ENCODE measurements at regions not wholly inside any gene's neighbourhood (a gene's known extent, or its start where the extent isn't known, plus 50 kb on each side); places are given as distances from the start of the nearest gene placed in this dataset.
A peak's percentile ranks its signal among the peaks of the same experiment; 100 is the strongest.

GRCh38 chr1:57968321-57968720 is 544.5 kb upstream of the DAB1 start (continued):
- TF ChIP-seq SNAI2 (CRISPR knock-in tag; IDR thresholded peaks at IDR 0.05), result no peak
- no peak for TF ChIP-seq OSR1 (CRISPR knock-in tag; IDR thresholded peaks at IDR 0.05)

DNA sequence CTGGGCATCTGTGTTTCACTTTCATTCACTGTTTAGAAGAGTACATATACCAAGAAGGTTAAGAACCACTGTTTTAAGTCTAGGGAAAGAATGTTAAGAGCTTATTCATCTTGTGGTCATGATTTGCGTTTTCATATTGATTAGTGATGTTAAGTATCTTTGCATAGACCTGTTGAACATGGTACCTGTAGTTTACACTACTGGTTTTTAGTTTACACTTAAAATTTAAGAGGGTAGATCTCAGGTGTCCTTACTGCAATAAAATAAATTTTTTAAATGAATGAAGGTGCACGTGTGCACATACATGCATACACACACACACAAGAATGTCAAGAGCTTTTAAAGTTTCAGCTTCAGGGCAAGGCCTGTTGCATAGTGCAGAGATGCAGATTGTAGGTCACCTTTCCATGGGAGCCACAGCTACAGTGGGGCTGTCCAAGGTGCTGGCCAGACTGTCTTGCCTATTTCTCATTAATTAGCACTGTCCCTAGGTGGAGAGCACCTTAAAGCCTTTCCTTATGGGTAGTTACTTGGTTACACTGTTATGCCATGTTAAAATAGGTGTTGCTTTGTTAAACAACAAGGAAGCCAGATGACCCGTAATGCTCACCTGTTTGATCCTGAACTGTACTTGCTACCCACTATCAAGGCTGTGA is 543.0 kb upstream of the DAB1 start:
- ATAC-seq, result peak; percentile 77
- TF ChIP-seq PATZ1 (CRISPR knock-in tag; IDR thresholded peaks at IDR 0.05; ENCODE audit: borderline replicate concordance) (no peak), ZFP3 (CRISPR knock-in tag; IDR thresholded peaks at IDR 0.05) (0 out of 2 replicates have a peak, but pooled peaks have one; percentile 19), CSDC2 (CRISPR knock-in tag; IDR thresholded peaks at IDR 0.05) (peak; percentile 88; the same call in 1 of the 2 replicates)

DNA sequence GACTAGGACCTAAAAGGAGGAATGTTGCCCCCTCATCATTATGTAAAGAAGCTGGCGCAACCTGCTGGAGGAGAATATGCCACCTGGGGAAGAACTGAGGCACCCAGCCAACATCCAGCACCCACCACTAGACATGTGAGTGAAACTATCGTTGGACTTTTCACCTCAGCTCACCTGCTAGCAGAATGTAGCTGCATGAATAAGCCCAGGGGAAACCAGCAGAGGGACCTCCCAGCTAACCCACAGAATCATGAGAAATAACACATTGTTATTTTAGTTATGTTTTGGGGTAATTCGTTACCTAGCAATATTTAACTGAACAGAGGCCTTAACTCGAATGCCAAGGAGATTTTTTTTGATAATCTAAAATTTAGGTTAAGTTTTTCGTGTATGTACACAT is 542.5 kb upstream of the DAB1 start:
- no peak for ATAC-seq
- no peak for TF ChIP-seq TCF4 (CRISPR knock-in tag; IDR thresholded peaks at IDR 0.05; ENCODE audit: borderline replicate concordance)
- TF ChIP-seq ZFP30 (CRISPR knock-in tag; IDR thresholded peaks at IDR 0.05), result no peak
- no peak for TF ChIP-seq CSDC2 (CRISPR knock-in tag; IDR thresholded peaks at IDR 0.05)
- no peak for TF ChIP-seq CSRNP3 (CRISPR knock-in tag; IDR thresholded peaks at IDR 0.05)
- no peak for TF ChIP-seq ZNF8 (CRISPR knock-in tag; IDR thresholded peaks at IDR 0.05)
- TF ChIP-seq RARB (CRISPR knock-in tag; IDR thresholded peaks at IDR 0.05), result no peak
- TF ChIP-seq, protein P1, sequence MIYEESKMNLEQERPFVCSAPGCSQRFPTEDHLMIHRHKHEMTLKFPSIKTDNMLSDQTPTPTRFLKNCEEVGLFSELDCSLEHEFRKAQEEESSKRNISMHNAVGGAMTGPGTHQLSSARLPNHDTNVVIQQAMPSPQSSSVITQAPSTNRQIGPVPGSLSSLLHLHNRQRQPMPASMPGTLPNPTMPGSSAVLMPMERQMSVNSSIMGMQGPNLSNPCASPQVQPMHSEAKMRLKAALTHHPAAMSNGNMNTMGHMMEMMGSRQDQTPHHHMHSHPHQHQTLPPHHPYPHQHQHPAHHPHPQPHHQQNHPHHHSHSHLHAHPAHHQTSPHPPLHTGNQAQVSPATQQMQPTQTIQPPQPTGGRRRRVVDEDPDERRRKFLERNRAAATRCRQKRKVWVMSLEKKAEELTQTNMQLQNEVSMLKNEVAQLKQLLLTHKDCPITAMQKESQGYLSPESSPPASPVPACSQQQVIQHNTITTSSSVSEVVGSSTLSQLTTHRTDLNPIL (CRISPR knock-in tag; IDR thresholded peaks at IDR 0.05; ENCODE audit: low read depth), result no peak
- TF ChIP-seq BACH2 (CRISPR knock-in tag; IDR thresholded peaks at IDR 0.05; ENCODE audit: borderline replicate concordance), result no peak
- no peak for TF ChIP-seq ZC3H10 (CRISPR knock-in tag; IDR thresholded peaks at IDR 0.05)
- no peak for TF ChIP-seq GLIS3 (CRISPR knock-in tag; IDR thresholded peaks at IDR 0.05)
- no peak for TF ChIP-seq ISL1 (CRISPR knock-in tag; IDR thresholded peaks at IDR 0.05)
- TF ChIP-seq PPARA (CRISPR knock-in tag; IDR thresholded peaks at IDR 0.05; ENCODE audit: borderline replicate concordance), result no peak
- TF ChIP-seq ARNTL (CRISPR knock-in tag; IDR thresholded peaks at IDR 0.05; ENCODE audit: borderline replicate concordance, low read depth), result no peak
- TF ChIP-seq, protein P2, sequence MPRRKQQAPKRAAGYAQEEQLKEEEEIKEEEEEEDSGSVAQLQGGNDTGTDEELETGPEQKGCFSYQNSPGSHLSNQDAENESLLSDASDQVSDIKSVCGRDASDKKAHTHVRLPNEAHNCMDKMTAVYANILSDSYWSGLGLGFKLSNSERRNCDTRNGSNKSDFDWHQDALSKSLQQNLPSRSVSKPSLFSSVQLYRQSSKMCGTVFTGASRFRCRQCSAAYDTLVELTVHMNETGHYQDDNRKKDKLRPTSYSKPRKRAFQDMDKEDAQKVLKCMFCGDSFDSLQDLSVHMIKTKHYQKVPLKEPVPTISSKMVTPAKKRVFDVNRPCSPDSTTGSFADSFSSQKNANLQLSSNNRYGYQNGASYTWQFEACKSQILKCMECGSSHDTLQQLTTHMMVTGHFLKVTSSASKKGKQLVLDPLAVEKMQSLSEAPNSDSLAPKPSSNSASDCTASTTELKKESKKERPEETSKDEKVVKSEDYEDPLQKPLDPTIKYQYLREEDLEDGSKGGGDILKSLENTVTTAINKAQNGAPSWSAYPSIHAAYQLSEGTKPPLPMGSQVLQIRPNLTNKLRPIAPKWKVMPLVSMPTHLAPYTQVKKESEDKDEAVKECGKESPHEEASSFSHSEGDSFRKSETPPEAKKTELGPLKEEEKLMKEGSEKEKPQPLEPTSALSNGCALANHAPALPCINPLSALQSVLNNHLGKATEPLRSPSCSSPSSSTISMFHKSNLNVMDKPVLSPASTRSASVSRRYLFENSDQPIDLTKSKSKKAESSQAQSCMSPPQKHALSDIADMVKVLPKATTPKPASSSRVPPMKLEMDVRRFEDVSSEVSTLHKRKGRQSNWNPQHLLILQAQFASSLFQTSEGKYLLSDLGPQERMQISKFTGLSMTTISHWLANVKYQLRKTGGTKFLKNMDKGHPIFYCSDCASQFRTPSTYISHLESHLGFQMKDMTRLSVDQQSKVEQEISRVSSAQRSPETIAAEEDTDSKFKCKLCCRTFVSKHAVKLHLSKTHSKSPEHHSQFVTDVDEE (CRISPR knock-in tag; IDR thresholded peaks at IDR 0.05), result no peak
- TF ChIP-seq OSR1 (CRISPR knock-in tag; IDR thresholded peaks at IDR 0.05), result no peak
- TF ChIP-seq ZNF70 (CRISPR knock-in tag; IDR thresholded peaks at IDR 0.05), result no peak
- no peak for TF ChIP-seq SNAI2 (CRISPR knock-in tag; IDR thresholded peaks at IDR 0.05)
- no peak for TF ChIP-seq ESRRG (CRISPR knock-in tag; IDR thresholded peaks at IDR 0.05)
- TF ChIP-seq TOX (CRISPR knock-in tag; IDR thresholded peaks at IDR 0.05; ENCODE audit: borderline replicate concordance), result no peak
- TF ChIP-seq, protein P3, sequence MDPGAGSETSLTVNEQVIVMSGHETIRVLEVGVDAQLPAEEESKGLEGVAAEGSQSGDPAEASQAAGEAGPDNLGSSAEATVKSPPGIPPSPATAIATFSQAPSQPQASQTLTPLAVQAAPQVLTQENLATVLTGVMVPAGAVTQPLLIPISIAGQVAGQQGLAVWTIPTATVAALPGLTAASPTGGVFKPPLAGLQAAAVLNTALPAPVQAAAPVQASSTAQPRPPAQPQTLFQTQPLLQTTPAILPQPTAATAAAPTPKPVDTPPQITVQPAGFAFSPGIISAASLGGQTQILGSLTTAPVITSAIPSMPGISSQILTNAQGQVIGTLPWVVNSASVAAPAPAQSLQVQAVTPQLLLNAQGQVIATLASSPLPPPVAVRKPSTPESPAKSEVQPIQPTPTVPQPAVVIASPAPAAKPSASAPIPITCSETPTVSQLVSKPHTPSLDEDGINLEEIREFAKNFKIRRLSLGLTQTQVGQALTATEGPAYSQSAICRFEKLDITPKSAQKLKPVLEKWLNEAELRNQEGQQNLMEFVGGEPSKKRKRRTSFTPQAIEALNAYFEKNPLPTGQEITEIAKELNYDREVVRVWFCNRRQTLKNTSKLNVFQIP (CRISPR knock-in tag; IDR thresholded peaks at IDR 0.05; ENCODE audit: borderline replicate concordance, low read depth), result no peak
